Tibial nerve (tissue), 4 donors: ENCODE measurements at regions not wholly inside any gene's neighbourhood (a gene's known extent, or its start where the extent isn't known, plus 50 kb on each side); places are given as distances from the start of the nearest gene placed in this dataset.

Source experiments
- DNase-seq, 2 donors: peaks; one replicate each; pipeline ENCODE4 v3.0.0-alpha.2; 2019; ENCODE audit warnings: low spot score in 2 of 2
- H3K27ac ChIP-seq, 4 donors: fragments of 200-600 bp; sonication (generic) in 3 of 4; one replicate each; pipeline ENCODE4 v1.5.1; 2017 to 2019; ENCODE audit warnings: mild to moderate bottlenecking in 1 of 4
- H3K27me3 ChIP-seq, 2 donors: fragments of 200-600 bp; sonication (generic) in 1 of 2; one replicate each; pipeline versions ENCODE4 v1.5.1 to v1.6.0; 2017 to 2019
- H3K36me3 ChIP-seq, 3 donors: fragments of 200-600 bp; sonication (generic); one replicate each; pipeline ENCODE4 v1.5.1; 2018 to 2019
- H3K4me1 ChIP-seq, 4 donors: fragments of 200-600 bp; sonication (generic) in 3 of 4; one replicate each; pipeline ENCODE4 v1.5.1; 2017 to 2019
- H3K4me3 ChIP-seq, 4 donors: fragments of 200-600 bp; sonication (generic) in 3 of 4; one replicate each; pipeline ENCODE4 v1.5.1; 2017 to 2019; ENCODE audit warnings: mild to moderate bottlenecking in 1 of 4, moderate library complexity in 1 of 4
- H3K9me3 ChIP-seq, 4 donors: fragments of 200-600 bp; sonication (generic) in 3 of 4; one replicate each; pipeline ENCODE4 v1.5.1; 2017 to 2019
- CTCF ChIP-seq, 5 experiments: fragments of 200-600 bp in 3 of 5; fragments of 450-650 bp in 2 of 5; sonication (generic) in 3 of 5; IDR thresholded peaks; one replicate each; pipeline ENCODE4 v1.5.1; 2016 to 2019; ENCODE audit warnings: antibody characterized with exemption in 5 of 5, mild to moderate bottlenecking in 3 of 5, moderate library complexity in 2 of 5
- EP300 ChIP-seq, 2 donors: sonication (generic); formaldehyde crosslinking; IDR thresholded peaks; one replicate each; pipeline ENCODE4 v1.6.1; 2017; ENCODE audit warnings: antibody characterized with exemption in 2 of 2, mild to moderate bottlenecking in 1 of 2
- POLR2A ChIP-seq, 2 donors: fragments of 450-650 bp; IDR thresholded peaks; one replicate each; pipeline ENCODE4 v1.6.1; 2017; ENCODE audit warnings: antibody characterized with exemption in 2 of 2, mild to moderate bottlenecking in 2 of 2, moderate library complexity in 2 of 2
- WGBS, 2 donors: methylation state at CpG; one replicate each; pipeline ENCODE4 v1.1.5; 2018; 5-methylcytosine and 5-hydroxymethylcytosine counted together

- no peak for DNase-seq
- Histone ChIP-seq H3K36me3 (no peaks in the 10 kb centered on the region), H3K27me3 (no peaks in the 10 kb centered on the region), H3K4me3 (no peak overlapping the region), H3K9me3 (no peaks in the 10 kb centered on the region), H3K27ac (no peak overlapping the region), H3K4me1 (no peaks in the 10 kb centered on the region)
- TF ChIP-seq CTCF (IDR thresholded peaks at IDR 0.05) (no peak), POLR2A (IDR thresholded peaks at IDR 0.05) (no peak), EP300 (IDR thresholded peaks at IDR 0.05) (no peak)
- 94 to 95% methylated on average over 1 of the region's 1 CpG for WGBS, 2 donors
Observed at GRCh38 chr6:139895205-139895793, 520.9 kb upstream of the CITED2 start.

GRCh38 chr6:139894271-139894670 is 519.8 kb upstream of the CITED2 start:
- Histone ChIP-seq H3K9me3 (no peaks in the 10 kb centered on the region), H3K4me1 (peaks cover 0 to 3% (median 0%) of the 10 kb centered on the region in 4 donors), H3K27ac (no peak overlapping the region), H3K27me3 (no peaks in the 10 kb centered on the region), H3K36me3 (no peaks in the 10 kb centered on the region), H3K4me3 (no peak overlapping the region)
- TF ChIP-seq CTCF (IDR thresholded peaks at IDR 0.05) (no peak), POLR2A (IDR thresholded peaks at IDR 0.05) (no peak), EP300 (IDR thresholded peaks at IDR 0.05) (no peak)
- DNase-seq = no peak
- WGBS, 2 donors = 57 to 87% methylated on average over 8 of the region's 8 CpGs

- Histone ChIP-seq H3K4me1 (peaks cover 0 to 18% (median 0%) of the 10 kb centered on the region in 4 donors), H3K27me3 (no peaks in the 10 kb centered on the region), H3K4me3 (no peak overlapping the region), H3K9me3 (no peaks in the 10 kb centered on the region), H3K27ac (no peak overlapping the region), H3K36me3 (no peaks in the 10 kb centered on the region)
- no peak for DNase-seq
- WGBS, 2 donors = 83 to 89% methylated on average over 4 of the region's 4 CpGs
- no peak for TF ChIP-seq POLR2A (IDR thresholded peaks at IDR 0.05)
- no peak for TF ChIP-seq CTCF (IDR thresholded peaks at IDR 0.05)
- no peak for TF ChIP-seq EP300 (IDR thresholded peaks at IDR 0.05)
Observed at GRCh38 chr6:139891471-139891870, 517.0 kb upstream of the CITED2 start.

GRCh38 chr6:139888681-139889122 is 514.3 kb upstream of the CITED2 start:
- Histone ChIP-seq H3K9me3 (no peaks in the 10 kb centered on the region), H3K4me3 (no peak overlapping the region), H3K27ac (no peak overlapping the region), H3K27me3 (no peaks in the 10 kb centered on the region), H3K36me3 (no peaks in the 10 kb centered on the region), H3K4me1 (peaks cover 0 to 31% (median 3%) of the 10 kb centered on the region in 4 donors)
- no peak for TF ChIP-seq EP300 (IDR thresholded peaks at IDR 0.05)
- TF ChIP-seq CTCF (IDR thresholded peaks at IDR 0.05) = no peak
- no peak for TF ChIP-seq POLR2A (IDR thresholded peaks at IDR 0.05)
- DNase-seq = no peak
- WGBS, 2 donors = 41 to 46% methylated on average over 3 of the region's 3 CpGs

- 97 to 98% methylated on average over 3 of the region's 3 CpGs for WGBS, 2 donors
- H3K4me1 ChIP-seq = peaks cover 0 to 45% (median 13%) of the 10 kb centered on the region in 4 donors
- DNase-seq = no peak
Observed at GRCh38 chr6:139887275-139887674, 512.8 kb upstream of the CITED2 start.

More at GRCh38 chr6:139887275-139887674, 512.8 kb upstream of the CITED2 start:
- Histone ChIP-seq H3K36me3 (no peaks in the 10 kb centered on the region), H3K27me3 (no peaks in the 10 kb centered on the region), H3K4me3 (no peak overlapping the region), H3K27ac (no peak overlapping the region), H3K9me3 (no peaks in the 10 kb centered on the region)
- TF ChIP-seq CTCF (IDR thresholded peaks at IDR 0.05) = no peak
- TF ChIP-seq POLR2A (IDR thresholded peaks at IDR 0.05) = no peak
- no peak for TF ChIP-seq EP300 (IDR thresholded peaks at IDR 0.05)
